Nephron (organoid): ENCODE measurements at regions not wholly inside any gene's neighbourhood (a gene's known extent, or its start where the extent isn't known, plus 50 kb on each side); places are given as distances from the start of the nearest gene placed in this dataset.

Source experiments
- H3K27ac Mint-ChIP-seq, 3 experiments: 2 replicates each; pipeline ENCODE4 v1.8.0; 2020; ENCODE audit warnings: mixed read lengths in 3 of 3, mild to moderate bottlenecking in 2 of 3, moderate library complexity in 1 of 3
- H3K27me3 Mint-ChIP-seq: 2 replicates; pipeline ENCODE4 v1.8.0; 2021; ENCODE audit warnings: low read depth, mild to moderate bottlenecking, moderate library complexity, mixed read lengths
- H3K36me3 Mint-ChIP-seq: 2 replicates; pipeline ENCODE4 v1.8.0; 2020; ENCODE audit warnings: low read depth, mixed read lengths
- H3K4me1 Mint-ChIP-seq: 2 replicates; pipeline ENCODE4 v1.8.0; 2020; ENCODE audit warnings: mixed read lengths
- H3K4me3 Mint-ChIP-seq, 3 experiments: 2 replicates each; pipeline ENCODE4 v1.8.0; 2020; ENCODE audit warnings: mild to moderate bottlenecking in 3 of 3, mixed read lengths in 3 of 3, moderate library complexity in 2 of 3
- H3K9me3 Mint-ChIP-seq: 2 replicates; pipeline ENCODE4 v1.8.0; 2020; ENCODE audit warnings: mixed read lengths
- TF ChIP-seq, protein P1 (sequence below), 3 experiments: fragments of 200-600 bp; sonication (generic); IDR thresholded peaks; one replicate each; pipeline ENCODE4 v1.5.0; 2021; ENCODE audit warnings: antibody characterized with exemption in 3 of 3; ENCODE audit not compliant: unreplicated experiment in 3 of 3

DNA sequence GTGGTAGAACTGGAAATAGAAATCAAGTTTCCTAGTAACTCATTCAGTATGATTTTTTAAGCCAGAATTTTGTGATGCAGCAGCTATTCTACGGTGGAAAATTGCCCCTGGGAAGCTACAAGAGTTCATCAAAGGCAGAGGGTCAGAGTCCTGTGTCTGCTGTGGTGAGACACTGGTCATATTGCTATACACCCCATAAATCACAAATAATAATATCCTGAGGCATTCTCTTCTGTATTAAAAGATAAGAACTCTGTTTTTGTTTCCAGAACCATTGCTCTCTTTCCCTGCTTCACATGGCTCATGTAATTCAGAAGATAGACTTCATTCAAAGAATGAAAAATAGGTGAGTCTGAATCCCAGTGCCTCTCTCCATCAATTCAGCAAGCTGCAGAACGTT lies 188.8 kb upstream of the NOCT start:
- TF ChIP-seq, protein P1, sequence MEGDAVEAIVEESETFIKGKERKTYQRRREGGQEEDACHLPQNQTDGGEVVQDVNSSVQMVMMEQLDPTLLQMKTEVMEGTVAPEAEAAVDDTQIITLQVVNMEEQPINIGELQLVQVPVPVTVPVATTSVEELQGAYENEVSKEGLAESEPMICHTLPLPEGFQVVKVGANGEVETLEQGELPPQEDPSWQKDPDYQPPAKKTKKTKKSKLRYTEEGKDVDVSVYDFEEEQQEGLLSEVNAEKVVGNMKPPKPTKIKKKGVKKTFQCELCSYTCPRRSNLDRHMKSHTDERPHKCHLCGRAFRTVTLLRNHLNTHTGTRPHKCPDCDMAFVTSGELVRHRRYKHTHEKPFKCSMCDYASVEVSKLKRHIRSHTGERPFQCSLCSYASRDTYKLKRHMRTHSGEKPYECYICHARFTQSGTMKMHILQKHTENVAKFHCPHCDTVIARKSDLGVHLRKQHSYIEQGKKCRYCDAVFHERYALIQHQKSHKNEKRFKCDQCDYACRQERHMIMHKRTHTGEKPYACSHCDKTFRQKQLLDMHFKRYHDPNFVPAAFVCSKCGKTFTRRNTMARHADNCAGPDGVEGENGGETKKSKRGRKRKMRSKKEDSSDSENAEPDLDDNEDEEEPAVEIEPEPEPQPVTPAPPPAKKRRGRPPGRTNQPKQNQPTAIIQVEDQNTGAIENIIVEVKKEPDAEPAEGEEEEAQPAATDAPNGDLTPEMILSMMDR (IDR thresholded peaks at IDR 0.05; ENCODE audit: unreplicated experiment in 3 of 3) = no peak
- no peaks in the 10 kb centered on the region for H3K9me3 Mint-ChIP-seq

DNA sequence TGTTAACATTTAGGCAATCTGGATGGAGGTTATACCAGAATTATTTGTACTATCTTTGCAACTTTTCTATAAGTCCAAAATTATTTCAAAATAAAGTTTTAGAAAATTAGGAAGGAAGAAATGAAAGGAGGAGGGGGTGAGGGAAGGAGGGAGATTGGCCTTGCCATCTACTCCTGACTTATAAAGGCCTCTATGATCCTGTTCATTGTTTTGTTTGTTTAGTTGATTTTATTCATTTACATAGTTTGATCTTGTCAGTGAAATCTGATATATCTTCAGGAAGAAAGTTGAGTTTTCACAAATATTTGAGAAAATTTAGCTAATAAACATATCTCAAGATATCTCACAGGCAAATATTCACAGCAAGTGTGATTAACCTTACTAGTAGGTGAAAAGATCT lies 189.3 kb upstream of the NOCT start:
- no peaks in the 10 kb centered on the region for H3K9me3 Mint-ChIP-seq
- TF ChIP-seq, protein P1 (IDR thresholded peaks at IDR 0.05; ENCODE audit: unreplicated experiment in 3 of 3) = no peak
- peak overlapping the region; percentile 1 to 29 (median 9) for H3K27ac Mint-ChIP-seq
- no peaks in the 10 kb centered on the region for H3K36me3 Mint-ChIP-seq
- H3K4me1 Mint-ChIP-seq = peaks cover 33% of the 10 kb centered on the region
- H3K27me3 Mint-ChIP-seq = no peaks in the 10 kb centered on the region
- H3K4me3 Mint-ChIP-seq = no peak overlapping the region

More for the DNA sequence above, 188.8 kb upstream of the NOCT start:
- Mint-ChIP-seq H3K36me3 (no peaks in the 10 kb centered on the region), H3K27ac (peak overlapping the region; percentile 9 to 29 (median 27)), H3K4me1 (peaks cover 29% of the 10 kb centered on the region), H3K27me3 (no peaks in the 10 kb centered on the region), H3K4me3 (no peak overlapping the region)

DNA sequence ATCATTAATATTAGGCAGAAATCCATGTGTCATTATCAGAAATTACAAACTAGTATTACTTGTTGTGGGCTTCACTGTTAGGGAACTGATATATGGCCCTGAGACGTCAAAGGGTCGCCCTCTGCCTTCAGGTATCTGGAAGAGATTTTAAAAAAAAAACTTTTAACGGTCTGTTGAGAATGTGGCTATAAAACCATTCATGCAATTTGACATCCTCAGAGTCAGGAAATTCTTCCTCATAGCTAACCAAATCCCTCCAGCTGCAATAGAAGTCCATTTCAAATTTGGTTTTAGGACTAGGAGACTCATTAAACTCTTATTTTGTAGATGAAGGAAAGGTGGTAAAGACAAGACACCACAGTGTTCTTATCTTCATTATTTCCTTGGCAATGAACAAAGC lies 194.2 kb upstream of the NOCT start:
- TF ChIP-seq, protein P1 (IDR thresholded peaks at IDR 0.05; ENCODE audit: unreplicated experiment in 3 of 3) = no peak
- Mint-ChIP-seq H3K4me3 (no peak overlapping the region), H3K27ac (peak overlapping the region in 1 of 3 experiments; percentile 36), H3K4me1 (peaks cover 24% of the 10 kb centered on the region), H3K27me3 (peaks cover 3% of the 10 kb centered on the region), H3K36me3 (no peaks in the 10 kb centered on the region), H3K9me3 (peaks cover 5% of the 10 kb centered on the region)

DNA sequence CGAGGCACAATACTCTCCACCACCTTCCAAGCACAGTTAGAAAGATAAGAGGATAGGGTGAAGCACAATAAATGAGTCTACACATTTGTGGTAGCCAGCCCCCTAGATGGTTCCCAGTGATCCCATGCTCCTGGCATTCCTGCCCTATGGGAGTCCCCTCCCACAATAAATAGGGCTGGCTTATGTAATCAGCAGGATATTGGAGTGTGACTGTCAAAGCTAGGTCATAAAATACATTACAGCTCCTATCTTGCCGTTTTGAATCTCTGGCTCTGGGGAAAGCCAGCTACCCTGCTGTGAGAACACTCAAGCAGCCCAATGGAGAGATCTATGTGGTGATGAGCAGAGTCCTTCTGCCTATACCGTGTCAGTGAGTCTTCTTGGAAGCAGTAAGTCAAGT lies 198.7 kb upstream of the NOCT start:
- Mint-ChIP-seq H3K9me3 (peaks cover 15% of the 10 kb centered on the region), H3K36me3 (peaks cover 3% of the 10 kb centered on the region), H3K27ac (no peak overlapping the region), H3K4me3 (no peak overlapping the region), H3K4me1 (peaks cover 9% of the 10 kb centered on the region), H3K27me3 (peaks cover 8% of the 10 kb centered on the region)
- TF ChIP-seq, protein P1 (IDR thresholded peaks at IDR 0.05; ENCODE audit: unreplicated experiment in 3 of 3) = no peak

DNA sequence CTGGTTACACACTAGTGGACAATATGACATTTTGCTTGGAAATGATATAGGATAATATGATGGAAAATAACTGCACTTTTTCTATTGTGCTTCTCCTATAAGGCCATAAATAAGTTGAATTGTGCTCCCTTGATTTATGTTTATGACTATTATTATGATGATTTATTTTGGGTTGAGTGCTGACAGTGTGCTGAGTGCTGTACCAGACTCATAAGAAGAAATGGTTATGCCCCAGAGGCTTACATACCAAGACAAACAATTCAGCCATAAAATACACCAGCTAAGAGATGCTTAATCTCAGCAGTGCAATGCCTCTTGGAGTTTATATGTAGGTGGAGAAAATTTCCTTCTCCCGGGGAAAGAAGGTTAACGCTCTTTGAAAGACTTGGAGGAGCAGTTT lies 199.8 kb upstream of the NOCT start:
- Mint-ChIP-seq H3K4me3 (no peak overlapping the region), H3K4me1 (peaks cover 5% of the 10 kb centered on the region), H3K9me3 (peaks cover 19% of the 10 kb centered on the region), H3K36me3 (peaks cover 3% of the 10 kb centered on the region), H3K27ac (peak overlapping the region in 1 of 3 experiments; percentile 61), H3K27me3 (peaks cover 8% of the 10 kb centered on the region)
- TF ChIP-seq, protein P1 (IDR thresholded peaks at IDR 0.05; ENCODE audit: unreplicated experiment in 3 of 3) = no peak

DNA sequence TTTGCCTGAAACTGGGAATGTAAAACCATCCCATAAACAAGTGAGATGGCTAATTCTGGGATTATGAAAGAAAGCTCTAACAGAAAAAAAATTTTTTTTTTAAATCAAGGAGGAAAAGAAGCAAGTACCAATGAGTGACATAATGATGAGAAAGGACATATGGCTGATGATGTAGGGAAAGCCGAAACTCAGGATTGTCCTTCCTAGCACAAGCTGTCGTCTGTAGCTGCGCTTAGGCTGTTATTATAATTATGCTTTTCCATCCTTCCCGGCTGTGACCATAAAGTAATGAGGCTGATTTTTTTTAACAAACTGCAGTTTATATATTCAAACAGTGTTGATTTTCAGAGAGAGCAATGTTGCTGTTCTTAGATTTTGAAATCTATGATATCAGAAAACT lies 209.8 kb upstream of the NOCT start:
- no peak overlapping the region for H3K4me3 Mint-ChIP-seq
- H3K27me3 Mint-ChIP-seq = peaks cover 4% of the 10 kb centered on the region
- H3K27ac Mint-ChIP-seq = peak overlapping the region; percentile 0 to 45 (median 13)
- TF ChIP-seq, protein P1 (IDR thresholded peaks at IDR 0.05; ENCODE audit: unreplicated experiment in 3 of 3) = no peak
- H3K36me3 Mint-ChIP-seq = no peaks in the 10 kb centered on the region
- peaks cover 37% of the 10 kb centered on the region for H3K4me1 Mint-ChIP-seq
- H3K9me3 Mint-ChIP-seq = no peaks in the 10 kb centered on the region
